Tibial nerve (tissue), 4 donors: ENCODE measurements at regions not wholly inside any gene's neighbourhood (a gene's known extent, or its start where the extent isn't known, plus 50 kb on each side); places are given as distances from the start of the nearest gene placed in this dataset.

ENCODE experiments used
- DNase-seq, 2 donors: peaks; one replicate each; pipeline ENCODE4 v3.0.0-alpha.2; 2019; ENCODE audit warnings: low spot score in 2 of 2
- H3K27ac ChIP-seq, 4 donors: fragments of 200-600 bp; sonication (generic) in 3 of 4; one replicate each; pipeline ENCODE4 v1.5.1; 2017 to 2019; ENCODE audit warnings: mild to moderate bottlenecking in 1 of 4
- H3K27me3 ChIP-seq, 2 donors: fragments of 200-600 bp; sonication (generic) in 1 of 2; one replicate each; pipeline versions ENCODE4 v1.5.1 to v1.6.0; 2017 to 2019
- H3K36me3 ChIP-seq, 3 donors: fragments of 200-600 bp; sonication (generic); one replicate each; pipeline ENCODE4 v1.5.1; 2018 to 2019
- H3K4me1 ChIP-seq, 4 donors: fragments of 200-600 bp; sonication (generic) in 3 of 4; one replicate each; pipeline ENCODE4 v1.5.1; 2017 to 2019
- H3K4me3 ChIP-seq, 4 donors: fragments of 200-600 bp; sonication (generic) in 3 of 4; one replicate each; pipeline ENCODE4 v1.5.1; 2017 to 2019; ENCODE audit warnings: mild to moderate bottlenecking in 1 of 4, moderate library complexity in 1 of 4
- H3K9me3 ChIP-seq, 4 donors: fragments of 200-600 bp; sonication (generic) in 3 of 4; one replicate each; pipeline ENCODE4 v1.5.1; 2017 to 2019
- CTCF ChIP-seq, 5 experiments: fragments of 200-600 bp in 3 of 5; fragments of 450-650 bp in 2 of 5; sonication (generic) in 3 of 5; IDR thresholded peaks; one replicate each; pipeline ENCODE4 v1.5.1; 2016 to 2019; ENCODE audit warnings: antibody characterized with exemption in 5 of 5, mild to moderate bottlenecking in 3 of 5, moderate library complexity in 2 of 5
- EP300 ChIP-seq, 2 donors: sonication (generic); formaldehyde crosslinking; IDR thresholded peaks; one replicate each; pipeline ENCODE4 v1.6.1; 2017; ENCODE audit warnings: antibody characterized with exemption in 2 of 2, mild to moderate bottlenecking in 1 of 2
- POLR2A ChIP-seq, 2 donors: fragments of 450-650 bp; IDR thresholded peaks; one replicate each; pipeline ENCODE4 v1.6.1; 2017; ENCODE audit warnings: antibody characterized with exemption in 2 of 2, mild to moderate bottlenecking in 2 of 2, moderate library complexity in 2 of 2
- WGBS, 2 donors: methylation state at CpG; one replicate each; pipeline ENCODE4 v1.1.5; 2018; 5-methylcytosine and 5-hydroxymethylcytosine counted together

GRCh38 chr7:52940481-52940880, 95.0 kb upstream of the POM121L12 start:
- DNase-seq: no peak
- WGBS, 2 donors: 56 to 61% methylated on average over 3 of the region's 3 CpGs
- no peak for TF ChIP-seq CTCF (IDR thresholded peaks at IDR 0.05)
- no peak for TF ChIP-seq EP300 (IDR thresholded peaks at IDR 0.05)
- TF ChIP-seq POLR2A (IDR thresholded peaks at IDR 0.05): no peak
- no peaks in the 10 kb centered on the region for H3K9me3 ChIP-seq
- H3K27me3 ChIP-seq: no peaks in the 10 kb centered on the region
- peaks cover 0 to 6% (median 0%) of the 10 kb centered on the region in 4 donors for H3K4me1 ChIP-seq
- no peak overlapping the region for H3K27ac ChIP-seq
- H3K36me3 ChIP-seq: no peaks in the 10 kb centered on the region
- H3K4me3 ChIP-seq: no peak overlapping the region

GRCh38 chr7:52938455-52939133, 96.8 kb upstream of the POM121L12 start:
- H3K27ac ChIP-seq: no peak overlapping the region
- no peak overlapping the region for H3K4me3 ChIP-seq
- DNase-seq: no peak
- H3K9me3 ChIP-seq: no peaks in the 10 kb centered on the region
- no peak for TF ChIP-seq EP300 (IDR thresholded peaks at IDR 0.05)
- no peak for TF ChIP-seq CTCF (IDR thresholded peaks at IDR 0.05)
- no peak for TF ChIP-seq POLR2A (IDR thresholded peaks at IDR 0.05)
- peaks cover 0 to 6% (median 0%) of the 10 kb centered on the region in 4 donors for H3K4me1 ChIP-seq
- no peaks in the 10 kb centered on the region for H3K36me3 ChIP-seq
- H3K27me3 ChIP-seq: no peaks in the 10 kb centered on the region

- Histone ChIP-seq H3K27ac (no peak overlapping the region), H3K9me3 (no peaks in the 10 kb centered on the region), H3K4me3 (no peak overlapping the region), H3K36me3 (no peaks in the 10 kb centered on the region), H3K27me3 (no peaks in the 10 kb centered on the region), H3K4me1 (peaks cover 0 to 6% (median 0%) of the 10 kb centered on the region in 4 donors)
- no peak for DNase-seq
- 36 to 37% methylated on average over 2 of the region's 2 CpGs for WGBS, 2 donors
- TF ChIP-seq EP300 (IDR thresholded peaks at IDR 0.05): no peak
- TF ChIP-seq POLR2A (IDR thresholded peaks at IDR 0.05): no peak
- TF ChIP-seq CTCF (IDR thresholded peaks at IDR 0.05): no peak
Observed at GRCh38 chr7:52936750-52937149, 98.7 kb upstream of the POM121L12 start.

GRCh38 chr7:52928591-52928990, 106.8 kb upstream of the POM121L12 start:
- no peak overlapping the region for H3K4me3 ChIP-seq
- no peaks in the 10 kb centered on the region for H3K9me3 ChIP-seq
- no peak overlapping the region for H3K27ac ChIP-seq
- H3K4me1 ChIP-seq: no peaks in the 10 kb centered on the region
- no peaks in the 10 kb centered on the region for H3K27me3 ChIP-seq
- no peak for DNase-seq
- WGBS, 2 donors: 32 to 41% methylated on average over 3 of the region's 3 CpGs
- H3K36me3 ChIP-seq: no peaks in the 10 kb centered on the region
- TF ChIP-seq POLR2A (IDR thresholded peaks at IDR 0.05) (no peak), EP300 (IDR thresholded peaks at IDR 0.05) (no peak), CTCF (IDR thresholded peaks at IDR 0.05) (no peak)

GRCh38 chr7:52925332-52925731, 110.1 kb upstream of the POM121L12 start:
- Histone ChIP-seq H3K27me3 (no peaks in the 10 kb centered on the region), H3K4me3 (no peak overlapping the region), H3K4me1 (no peaks in the 10 kb centered on the region), H3K36me3 (no peaks in the 10 kb centered on the region), H3K27ac (no peak overlapping the region), H3K9me3 (no peaks in the 10 kb centered on the region)
- TF ChIP-seq EP300 (IDR thresholded peaks at IDR 0.05) (no peak), CTCF (IDR thresholded peaks at IDR 0.05) (no peak), POLR2A (IDR thresholded peaks at IDR 0.05) (no peak)
- 93 to 94% methylated on average over 5 of the region's 5 CpGs for WGBS, 2 donors
- no peak for DNase-seq
